Muscle of leg (tissue), 3 donors: ENCODE measurements at regions not wholly inside any gene's neighbourhood (a gene's known extent, or its start where the extent isn't known, plus 50 kb on each side); places are given as distances from the start of the nearest gene placed in this dataset.
"Not testable (repeated sequence)": the region's sequence is repeated elsewhere in the genome, so short reads cannot be mapped to it uniquely, and the experiment has no call there.

Experiments
- DNase-seq: peaks from one replicate; pipeline ENCODE4 v3.0.0; 2013
- H3K27ac ChIP-seq: one replicate; pipeline ENCODE4 v1.5.1; 2013; ENCODE audit warnings: mild to moderate bottlenecking, low read length, control low read depth
- H3K27me3 ChIP-seq: one replicate; pipeline ENCODE4 v1.6.1; 2013; ENCODE audit warnings: low read length; ENCODE audit not compliant: control insufficient read depth, insufficient read depth
- H3K36me3 ChIP-seq: one replicate; pipeline ENCODE4 v1.6.1; 2013; ENCODE audit warnings: low read length; ENCODE audit not compliant: control insufficient read depth, insufficient read depth
- H3K4me1 ChIP-seq: one replicate; pipeline ENCODE4 v1.6.1; 2013; ENCODE audit warnings: low read length; ENCODE audit not compliant: control insufficient read depth, insufficient read depth
- H3K4me3 ChIP-seq: one replicate; pipeline ENCODE4 v1.5.1; 2013; ENCODE audit warnings: low read length, control low read depth
- H3K9me3 ChIP-seq: replicated peaks from 2 replicates; pipeline ENCODE4 v1.6.1; 2013; ENCODE audit warnings: low read depth, low read length; ENCODE audit not compliant: control insufficient read depth
- WGBS: methylation state at CpG from one replicate; pipeline ENCODE4 v1.1.5; 2013; ENCODE audit warnings: missing lambda C conversion rate; ENCODE audit not compliant: insufficient coverage; 5-methylcytosine and 5-hydroxymethylcytosine counted together

DNA sequence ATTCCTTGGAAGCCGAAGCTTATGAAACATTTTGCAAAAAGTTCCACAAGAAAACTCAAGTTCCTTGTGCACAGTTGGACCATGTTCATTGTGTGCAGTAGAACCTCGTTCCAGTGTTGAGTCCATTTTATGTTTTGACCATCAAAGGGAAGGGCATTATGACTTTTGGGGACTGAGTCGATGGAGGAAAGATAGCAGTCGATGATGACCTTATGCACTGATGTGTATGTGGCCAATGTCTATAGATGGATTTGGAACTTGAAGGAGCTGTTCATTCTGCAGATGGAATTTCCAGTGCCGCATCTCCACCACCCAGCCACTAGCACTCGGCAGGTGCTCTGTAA is 71.5 kb upstream of the IGLL5 start:
- no peak overlapping the region for H3K4me3 ChIP-seq
- H3K36me3 ChIP-seq: no peaks in the 10 kb centered on the region
- no peak for DNase-seq
- H3K4me1 ChIP-seq: no peaks in the 10 kb centered on the region
- no peaks in the 10 kb centered on the region for H3K9me3 ChIP-seq
- H3K27ac ChIP-seq: no peak overlapping the region
- 77% methylated on average over 4 of the region's 6 CpGs for WGBS
- H3K27me3 ChIP-seq: no peaks in the 10 kb centered on the region

DNA sequence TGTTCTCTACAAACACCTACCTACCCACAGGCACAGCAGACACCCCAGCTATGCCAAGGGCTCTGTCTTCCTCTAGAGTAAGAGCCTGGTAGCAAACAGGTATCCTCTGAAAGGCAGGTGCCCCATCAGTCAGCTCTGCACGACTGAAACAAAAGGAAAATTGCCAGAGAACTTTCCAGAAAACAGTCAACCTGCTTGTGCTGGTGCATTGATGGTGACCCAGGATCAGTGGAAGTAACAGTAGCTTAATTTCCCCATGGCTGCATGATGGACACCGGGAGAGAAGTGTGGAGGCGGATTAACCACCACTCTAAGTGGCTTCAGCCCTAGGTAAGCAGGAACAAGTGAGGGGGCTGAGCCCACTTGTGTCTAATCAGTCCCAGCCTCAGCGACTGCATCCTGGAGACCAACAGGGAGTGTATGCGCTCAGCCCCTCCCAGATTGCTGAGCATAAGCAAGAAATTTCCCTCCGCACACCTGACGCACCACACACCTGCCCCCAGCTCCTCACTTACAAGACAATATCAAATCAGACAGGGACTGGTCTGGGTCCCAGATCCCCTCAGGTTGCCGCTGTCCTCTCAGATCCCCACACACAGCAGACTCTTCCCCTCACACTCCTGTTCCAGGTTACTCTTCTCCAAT is 70.7 kb upstream of the IGLL5 start:
- Histone ChIP-seq H3K27me3 (no peaks in the 10 kb centered on the region), H3K4me3 (no peak overlapping the region), H3K27ac (no peak overlapping the region), H3K9me3 (no peaks in the 10 kb centered on the region), H3K36me3 (no peaks in the 10 kb centered on the region), H3K4me1 (no peaks in the 10 kb centered on the region)
- WGBS: 68% methylated on average over 5 of the region's 8 CpGs
- DNase-seq: no peak

DNA sequence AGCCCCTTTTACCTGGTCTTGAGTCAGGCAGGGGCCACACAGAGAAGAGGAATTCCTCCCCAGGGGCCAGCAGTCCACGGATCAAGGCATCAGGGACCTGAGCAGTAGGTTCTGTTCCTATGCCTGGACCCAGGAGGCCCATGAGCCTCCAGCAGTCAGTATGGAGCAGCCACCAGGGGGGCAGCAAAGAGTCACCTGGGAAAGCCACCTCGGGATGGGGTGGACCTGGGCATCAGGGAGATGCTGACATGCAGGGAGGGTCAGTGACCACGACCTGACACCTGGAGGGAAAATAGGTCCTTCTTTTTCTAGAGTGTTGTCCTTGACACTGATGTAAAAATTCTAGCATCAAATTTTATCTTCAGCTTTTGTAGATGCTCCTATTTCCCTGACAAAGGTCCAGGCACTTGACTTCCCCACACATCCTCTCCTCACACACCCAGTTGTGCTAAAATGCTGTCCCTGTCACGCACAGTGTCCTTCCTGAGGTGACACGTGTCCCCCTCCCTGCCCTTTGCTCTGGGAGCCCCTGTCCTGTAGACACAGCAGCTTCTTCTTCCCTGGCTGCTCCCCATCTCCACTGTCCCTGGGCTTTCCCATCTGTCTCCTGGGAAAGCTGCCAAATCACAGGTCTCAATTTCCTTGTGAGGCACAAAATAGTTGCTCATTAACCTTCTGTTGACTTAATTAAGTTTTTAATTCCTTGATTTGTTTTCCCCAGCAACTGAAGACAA is 70.0 kb upstream of the IGLL5 start:
- H3K27me3 ChIP-seq: no peaks in the 10 kb centered on the region
- H3K27ac ChIP-seq: no peak overlapping the region
- 35% methylated on average over 4 of the region's 5 CpGs for WGBS

DNA sequence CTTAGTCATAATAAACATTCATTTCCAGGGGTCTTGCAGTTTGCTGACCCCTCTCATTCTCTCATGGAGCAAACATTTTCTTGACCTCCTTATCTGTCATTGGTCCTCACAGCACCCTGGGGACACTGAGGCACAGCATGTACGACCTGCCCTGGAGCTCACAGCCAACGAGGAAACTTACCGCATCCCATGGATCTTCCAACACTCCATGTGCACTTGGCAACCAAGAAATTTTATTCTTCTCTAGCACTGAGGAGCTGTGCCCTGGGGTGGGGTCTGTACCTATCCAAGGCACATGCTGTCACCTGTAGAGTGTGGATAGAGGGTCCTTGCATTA is 69.4 kb upstream of the IGLL5 start:
- H3K27ac ChIP-seq: no peak overlapping the region
- H3K4me3 ChIP-seq: no peak overlapping the region
- no peak for DNase-seq
- H3K36me3 ChIP-seq: no peaks in the 10 kb centered on the region
- peaks cover 7% of the 10 kb centered on the region for H3K4me1 ChIP-seq
- no peaks in the 10 kb centered on the region for H3K9me3 ChIP-seq
- no peaks in the 10 kb centered on the region for H3K27me3 ChIP-seq
- WGBS: 50% methylated on average over 1 of the region's 3 CpGs

More for the DNA sequence above, 70.0 kb upstream of the IGLL5 start:
- Histone ChIP-seq H3K9me3 (no peaks in the 10 kb centered on the region), H3K4me1 (peaks cover 5% of the 10 kb centered on the region), H3K36me3 (no peaks in the 10 kb centered on the region), H3K4me3 (no peak overlapping the region)
- DNase-seq: no peak

DNA sequence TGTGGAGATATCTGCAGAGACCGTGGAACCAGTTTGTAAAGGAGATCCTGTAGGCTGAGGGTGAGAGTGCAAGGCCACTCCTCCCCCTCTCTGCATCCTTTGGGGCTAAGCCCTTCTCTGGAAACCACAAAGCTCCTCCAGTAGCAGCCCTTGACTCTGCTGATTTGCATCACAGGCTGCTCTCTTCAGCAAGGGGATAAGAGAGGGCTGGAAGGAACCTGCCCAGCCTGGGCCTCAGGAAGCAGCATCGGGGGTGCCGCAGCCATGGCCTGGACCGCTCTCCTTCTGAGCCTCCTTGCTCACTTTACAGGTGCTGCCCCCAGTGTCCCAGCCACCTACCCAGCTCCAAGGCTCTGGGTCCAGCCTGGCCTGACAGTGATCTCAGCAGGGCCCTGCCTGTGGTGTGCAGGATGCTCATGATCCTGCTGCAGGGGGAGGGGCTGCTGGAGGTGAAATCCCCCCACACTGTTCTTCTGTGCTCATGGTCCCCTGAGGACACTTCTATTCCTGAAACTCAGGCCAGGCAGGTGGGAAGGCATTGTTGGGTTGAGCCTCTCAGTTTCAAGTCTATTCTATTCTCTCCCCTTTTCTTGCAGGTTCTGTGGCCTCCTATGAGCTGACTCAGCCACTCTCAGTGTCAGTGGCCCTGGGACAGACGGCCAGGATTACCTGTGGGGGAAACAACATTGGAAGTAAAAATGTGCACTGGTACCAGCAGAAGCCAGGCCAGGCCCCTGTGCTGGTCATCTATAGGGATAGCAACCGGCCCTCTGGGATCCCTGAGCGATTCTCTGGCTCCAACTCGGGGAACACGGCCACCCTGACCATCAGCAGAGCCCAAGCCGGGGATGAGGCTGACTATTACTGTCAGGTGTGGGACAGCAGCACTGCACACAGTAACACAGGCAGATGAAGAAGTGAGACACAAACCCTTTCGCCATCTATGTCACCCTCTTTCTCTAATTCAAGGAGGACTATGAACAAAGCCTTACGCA is 68.5 kb upstream of the IGLL5 start:
- Histone ChIP-seq H3K36me3 (no peaks in the 10 kb centered on the region), H3K27me3 (no peaks in the 10 kb centered on the region), H3K4me1 (peaks cover 11% of the 10 kb centered on the region), H3K9me3 (no peaks in the 10 kb centered on the region), H3K4me3 (no peak overlapping the region), H3K27ac (no peak overlapping the region)
- no peak for DNase-seq
- WGBS: 68% methylated on average over 6 of the region's 12 CpGs

DNA sequence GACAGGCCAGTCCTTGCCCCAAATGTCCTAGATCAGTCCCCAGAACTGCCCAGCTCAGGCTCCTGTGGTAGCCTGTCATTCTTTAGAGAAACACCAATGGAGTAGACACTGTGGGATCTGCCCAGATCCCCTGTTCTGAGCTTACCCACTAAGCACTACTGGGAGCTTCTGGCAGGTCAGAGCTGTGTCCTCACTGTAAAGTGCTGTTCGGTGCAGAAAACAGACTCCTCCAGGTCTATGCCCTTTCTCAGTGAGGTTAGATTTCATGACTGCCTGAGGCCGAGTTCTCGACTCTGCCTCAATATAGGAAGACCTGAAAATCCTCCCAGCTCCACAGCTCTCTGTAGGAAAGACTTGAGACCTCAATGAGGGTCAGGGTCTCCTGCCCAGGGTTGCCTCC is 67.5 kb upstream of the IGLL5 start:
- Histone ChIP-seq H3K36me3 (no peaks in the 10 kb centered on the region), H3K9me3 (no peaks in the 10 kb centered on the region), H3K4me1 (peaks cover 11% of the 10 kb centered on the region), H3K27me3 (no peaks in the 10 kb centered on the region), H3K4me3 (no peak overlapping the region), H3K27ac (no peak overlapping the region)
- no peak for DNase-seq
- WGBS: 83% methylated on average over 1 of the region's 3 CpGs

DNA sequence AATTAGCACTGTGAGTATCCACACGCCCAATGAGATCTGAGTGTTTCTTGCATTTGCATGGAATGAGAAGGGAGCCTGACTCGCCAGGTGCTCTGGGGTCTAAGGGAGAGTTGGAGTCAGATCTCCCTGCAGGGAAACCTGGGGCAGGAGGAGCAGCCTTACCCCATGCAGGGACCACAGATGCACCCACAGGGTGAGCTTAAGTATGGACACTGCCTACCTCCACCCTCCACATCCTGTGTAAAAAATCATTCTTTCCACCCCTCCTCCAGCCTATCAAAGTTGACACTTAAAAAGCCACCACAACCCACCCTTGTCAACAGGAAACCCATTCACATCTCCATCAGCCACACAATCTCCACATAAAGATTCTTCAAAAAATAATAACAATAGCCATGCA is 67.0 kb upstream of the IGLL5 start:
- WGBS: 83% methylated on average over 1 of the region's 2 CpGs
- Histone ChIP-seq H3K4me3 (no peak overlapping the region), H3K36me3 (no peaks in the 10 kb centered on the region), H3K27me3 (no peaks in the 10 kb centered on the region), H3K27ac (no peak overlapping the region), H3K4me1 (peaks cover 11% of the 10 kb centered on the region), H3K9me3 (no peaks in the 10 kb centered on the region)
- no peak for DNase-seq

DNA sequence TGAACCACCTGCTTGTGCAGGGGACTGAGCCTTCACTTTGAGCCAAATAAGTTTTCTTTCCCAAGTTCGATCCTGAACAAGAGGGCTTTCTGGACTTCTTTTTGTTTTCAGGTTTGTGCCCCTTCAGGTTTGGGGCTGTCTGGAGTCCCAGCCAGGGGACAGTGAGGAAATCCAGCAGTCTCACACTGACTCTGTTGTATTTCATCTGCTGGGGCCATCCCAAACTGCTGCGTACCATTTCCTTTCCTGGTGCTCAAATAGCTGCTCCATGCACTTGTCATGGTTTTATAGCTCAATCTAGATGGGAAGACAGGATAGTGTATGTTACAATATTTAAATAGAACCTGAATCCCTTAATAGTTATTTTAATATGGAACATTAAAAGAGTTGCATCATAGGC is 66.3 kb upstream of the IGLL5 start:
- Histone ChIP-seq H3K4me3 (no peak overlapping the region), H3K9me3 (no peaks in the 10 kb centered on the region), H3K27me3 (no peaks in the 10 kb centered on the region), H3K27ac (no peak overlapping the region), H3K4me1 (peaks cover 11% of the 10 kb centered on the region), H3K36me3 (no peaks in the 10 kb centered on the region)
- no peak for DNase-seq
- 40% methylated on average over 1 of the region's 2 CpGs for WGBS

DNA sequence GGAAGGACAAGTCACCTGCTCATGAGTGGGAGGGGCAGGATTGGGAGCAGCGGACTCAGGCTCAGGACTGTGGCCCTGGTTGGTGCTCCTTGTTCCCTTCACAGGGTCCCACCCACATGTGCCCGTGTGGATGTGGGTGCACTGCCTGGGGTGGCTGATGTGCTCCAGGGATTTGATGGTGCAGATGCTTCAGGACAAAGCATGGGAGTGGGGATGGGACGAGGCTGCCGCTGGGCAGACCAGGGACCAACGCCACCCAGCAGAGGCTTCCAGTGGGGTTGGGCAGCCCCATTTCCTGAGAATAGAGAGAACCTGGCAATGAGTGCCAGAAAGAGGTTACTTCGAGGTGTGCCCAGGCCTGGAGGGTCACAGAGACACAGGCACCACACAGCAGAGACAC is 65.5 kb upstream of the IGLL5 start:
- no peak for DNase-seq
- Histone ChIP-seq H3K4me3 (no peak overlapping the region), H3K9me3 (no peaks in the 10 kb centered on the region), H3K36me3 (no peaks in the 10 kb centered on the region), H3K4me1 (peaks cover 11% of the 10 kb centered on the region), H3K27ac (no peak overlapping the region), H3K27me3 (no peaks in the 10 kb centered on the region)
- 69% methylated on average over 5 of the region's 6 CpGs for WGBS

DNA sequence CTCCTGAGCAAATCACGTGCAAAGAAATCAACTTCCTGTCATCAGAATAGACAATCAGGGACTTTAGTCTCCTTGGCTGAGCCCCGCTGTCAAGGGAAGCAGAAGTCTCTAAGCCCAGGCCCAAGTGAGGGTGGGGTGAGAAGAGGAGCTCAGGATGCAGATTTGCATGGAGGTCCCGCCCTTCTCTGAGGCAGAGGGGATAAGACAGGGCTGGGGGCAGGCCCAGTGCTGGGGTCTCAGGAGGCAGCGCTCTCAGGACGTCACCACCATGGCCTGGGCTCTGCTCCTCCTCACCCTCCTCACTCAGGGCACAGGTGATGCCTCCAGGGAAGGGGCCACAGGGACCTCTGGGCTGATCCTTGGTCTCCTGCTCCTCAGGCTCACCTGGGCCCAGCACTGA is 65.1 kb upstream of the IGLL5 start:
- peak overlapping the region; percentile 47 for H3K27ac ChIP-seq
- not testable (repeated sequence) for H3K9me3 ChIP-seq, H3K4me3 ChIP-seq, H3K27me3 ChIP-seq, H3K36me3 ChIP-seq
- DNase-seq: peak; percentile 20
- WGBS: 30% methylated on average over 2 of the region's 5 CpGs
- peaks cover 11% of the 10 kb centered on the region for H3K4me1 ChIP-seq
